ENCODE measurements at regions not wholly inside any gene's neighbourhood (a gene's known extent, or its start where the extent isn't known, plus 50 kb on each side); places are given as distances from the start of the nearest gene placed in this dataset.

DNA sequence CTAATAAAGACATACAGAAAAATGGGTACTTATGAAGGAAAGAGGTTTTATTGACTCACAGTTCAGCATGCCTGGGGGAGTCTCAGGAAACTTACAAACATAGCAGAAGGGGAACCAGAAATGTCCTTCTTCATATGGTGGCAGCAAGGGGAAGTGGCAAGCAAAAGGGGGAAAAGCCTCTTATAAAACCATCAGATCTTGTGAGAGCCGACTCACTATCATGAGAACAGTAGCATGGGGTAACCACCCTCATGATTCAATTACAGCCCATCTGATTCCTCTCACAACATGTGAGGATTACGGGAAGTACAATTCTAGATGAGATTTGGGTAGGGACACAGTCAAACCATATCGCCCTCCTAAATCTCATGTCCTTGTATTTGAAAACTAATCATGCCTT, 1305.4 kb upstream of the SORCS1 start:
- in situ Hi-C loops (cut with HindIII; ENCODE audit: low sequenced_read_pairs), result no loop called here

DNA sequence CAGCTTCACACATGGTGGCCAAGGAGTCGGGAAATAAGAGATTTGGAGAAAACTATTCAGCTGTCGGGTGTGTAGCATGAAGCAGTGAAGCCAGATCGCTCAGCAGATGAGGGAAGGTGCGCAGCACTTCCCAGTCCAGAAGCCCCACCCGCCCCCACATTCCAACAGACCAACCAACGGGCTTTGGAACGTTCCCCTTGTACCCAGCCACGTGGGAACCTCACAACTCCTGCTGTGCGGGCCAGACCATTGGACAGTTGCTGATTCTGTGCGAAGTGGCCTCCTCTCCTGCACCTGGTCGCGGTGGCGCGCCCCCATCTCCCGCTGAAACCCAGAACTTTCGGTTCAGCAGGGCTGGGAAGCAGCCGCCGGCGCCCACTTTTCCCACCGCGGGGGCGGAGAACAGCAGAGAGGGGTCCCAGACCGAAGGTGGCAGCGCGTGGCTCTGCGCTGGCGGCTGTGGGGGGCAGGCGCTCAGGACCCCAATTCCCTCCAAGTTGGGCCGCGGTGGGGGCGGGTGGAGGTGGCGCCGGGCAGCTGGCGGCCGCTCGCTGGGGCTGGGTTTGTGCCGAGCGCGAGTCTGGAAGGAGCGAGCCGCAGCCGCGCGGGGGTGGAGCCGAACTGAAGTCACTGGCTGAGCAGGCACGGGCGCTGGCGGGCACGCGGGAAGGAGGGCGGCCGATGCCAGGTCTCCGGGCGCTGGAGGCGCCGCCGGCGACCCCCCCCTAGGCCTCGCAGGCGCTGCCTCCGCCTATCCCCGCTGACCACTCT, 1301.5 kb upstream of the SORCS1 start:
- in situ Hi-C loops (cut with HindIII; ENCODE audit: low sequenced_read_pairs), result no loop called here

DNA sequence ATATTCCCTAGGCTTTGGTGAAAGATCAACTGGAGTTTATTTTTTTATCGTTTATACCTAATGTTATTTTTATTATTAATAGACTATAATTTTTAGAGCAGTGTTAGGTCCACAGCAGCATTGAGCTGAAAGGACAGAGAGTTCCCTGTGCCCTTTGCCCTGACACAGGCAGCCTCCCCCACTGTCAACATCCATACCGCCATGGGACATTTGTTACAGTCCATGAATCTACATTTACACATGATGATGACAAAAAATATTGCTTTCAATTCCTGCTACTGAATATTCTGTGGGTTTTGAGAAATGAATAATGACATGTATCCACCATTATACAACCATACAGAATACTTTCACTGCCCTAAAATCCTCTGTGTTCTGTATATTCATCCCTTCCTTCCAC, 1297.5 kb upstream of the SORCS1 start:
- in situ Hi-C loops (cut with HindIII; ENCODE audit: low sequenced_read_pairs), result no loop called here

DNA sequence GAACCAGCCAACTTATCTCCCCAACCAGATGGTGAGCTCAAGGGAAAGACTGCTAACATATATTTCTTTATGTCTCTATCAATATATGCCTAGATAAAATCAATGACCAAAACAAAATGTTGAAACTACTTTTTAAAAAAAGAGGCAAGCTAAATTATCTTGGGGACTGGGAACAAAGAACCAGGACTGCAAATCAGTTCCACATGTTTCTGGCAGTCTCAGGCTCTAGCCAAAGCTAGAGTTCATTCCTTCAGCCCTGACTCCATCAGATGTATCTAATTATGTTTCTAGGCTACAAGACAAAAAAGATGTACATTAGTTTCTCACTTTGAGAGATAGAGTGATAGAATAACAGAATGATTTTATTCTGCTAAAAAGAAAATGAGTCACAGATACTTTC, 1290.3 kb upstream of the SORCS1 start:
- in situ Hi-C loops (cut with HindIII; ENCODE audit: low sequenced_read_pairs), result no loop called here

GRCh38 chr10:108454224-108454623, 1289.7 kb upstream of the SORCS1 start:
- in situ Hi-C loops (cut with HindIII; ENCODE audit: low sequenced_read_pairs), result no loop called here

- in situ Hi-C loops (cut with HindIII; ENCODE audit: low sequenced_read_pairs), result no loop called here
Observed at GRCh38 chr10:108453166-108453565, 1288.7 kb upstream of the SORCS1 start.

DNA sequence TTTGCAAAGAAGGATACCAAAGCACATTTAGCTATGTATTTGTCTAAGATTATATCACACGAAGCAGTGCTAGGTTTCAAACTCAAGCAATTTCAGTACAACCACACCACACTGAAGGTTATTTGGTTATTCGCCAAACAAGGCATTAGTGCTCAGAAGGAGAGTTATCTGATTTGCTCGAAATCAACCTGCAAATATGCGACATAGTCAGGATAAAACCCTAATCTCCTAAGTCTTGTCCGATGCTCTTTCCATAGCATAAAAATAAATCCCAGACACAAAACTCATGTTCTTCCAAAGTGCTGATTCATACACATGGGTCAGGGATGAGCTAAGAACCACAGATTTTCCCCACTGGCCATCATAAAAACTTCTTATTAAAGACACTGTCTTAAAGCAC, 1288.0 kb upstream of the SORCS1 start:
- in situ Hi-C loops (cut with HindIII; ENCODE audit: low sequenced_read_pairs), result no loop called here

- in situ Hi-C loops (cut with HindIII; ENCODE audit: low sequenced_read_pairs), result no loop called here
Observed at GRCh38 chr10:108450280-108450679, 1285.8 kb upstream of the SORCS1 start.

- in situ Hi-C loops (cut with HindIII; ENCODE audit: low sequenced_read_pairs), result no loop called here
Observed at GRCh38 chr10:108445746-108446145, 1281.2 kb upstream of the SORCS1 start.

GRCh38 chr10:108443636-108444035, 1279.1 kb upstream of the SORCS1 start:
- in situ Hi-C loops (cut with HindIII; ENCODE audit: low sequenced_read_pairs), result no loop called here

DNA sequence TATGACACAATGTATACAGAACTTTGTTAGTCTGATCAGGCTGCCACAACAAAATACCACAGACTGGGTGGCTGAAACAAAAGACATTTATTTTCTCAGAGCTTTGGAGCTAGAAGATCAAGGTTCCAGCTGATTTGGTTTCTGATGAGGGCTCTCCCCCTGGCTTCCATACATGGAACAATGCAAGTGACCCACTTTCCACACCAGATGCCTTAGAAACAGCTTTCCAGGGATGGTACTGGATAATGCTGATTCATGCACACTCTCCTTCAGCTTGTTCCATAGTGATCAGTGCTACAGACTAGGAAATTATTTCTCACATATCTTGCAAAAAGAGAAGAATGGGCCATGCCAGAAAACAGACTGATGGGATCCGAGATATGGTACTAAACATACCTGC, 1274.9 kb upstream of the SORCS1 start:
- in situ Hi-C loops (cut with HindIII; ENCODE audit: low sequenced_read_pairs), result no loop called here

- in situ Hi-C loops (cut with HindIII; ENCODE audit: low sequenced_read_pairs), result no loop called here
Observed at GRCh38 chr10:108436096-108436495, 1271.6 kb upstream of the SORCS1 start.

DNA sequence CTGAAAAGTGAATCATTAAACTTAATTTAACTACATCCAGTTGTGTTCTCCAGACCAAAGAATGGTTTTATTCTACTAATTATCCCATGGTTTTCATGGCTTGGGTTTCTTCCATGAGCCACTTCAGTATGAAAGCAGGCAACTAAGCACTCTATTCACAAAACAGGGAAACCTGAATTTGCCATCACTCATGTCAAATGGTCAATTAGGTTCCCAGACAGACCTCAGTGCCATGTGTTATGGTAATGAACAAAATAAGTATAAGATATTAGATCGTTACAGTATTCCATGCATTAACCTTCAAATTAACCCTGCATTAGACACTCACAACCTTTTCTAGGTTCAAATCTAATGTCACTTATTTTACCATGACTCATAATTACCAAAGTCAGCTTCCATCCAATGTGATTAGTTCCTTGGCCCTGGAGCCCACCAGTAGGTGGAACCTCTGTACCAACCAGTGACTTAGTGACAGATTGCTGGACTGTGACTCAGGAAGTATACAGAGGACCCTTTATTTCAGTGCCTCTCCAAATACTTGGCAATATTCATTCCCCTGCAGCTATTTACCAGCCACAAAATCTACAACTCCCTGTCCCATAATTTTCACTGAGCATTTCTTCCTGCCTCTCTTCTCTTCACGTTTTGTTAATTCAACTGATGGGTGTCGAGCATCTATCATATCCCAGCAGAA, 1270.2 kb upstream of the SORCS1 start:
- in situ Hi-C loops (cut with HindIII; ENCODE audit: low sequenced_read_pairs), result no loop called here

GRCh38 chr10:108427146-108427545, 1262.6 kb upstream of the SORCS1 start:
- in situ Hi-C loops (cut with HindIII; ENCODE audit: low sequenced_read_pairs), result no loop called here

DNA sequence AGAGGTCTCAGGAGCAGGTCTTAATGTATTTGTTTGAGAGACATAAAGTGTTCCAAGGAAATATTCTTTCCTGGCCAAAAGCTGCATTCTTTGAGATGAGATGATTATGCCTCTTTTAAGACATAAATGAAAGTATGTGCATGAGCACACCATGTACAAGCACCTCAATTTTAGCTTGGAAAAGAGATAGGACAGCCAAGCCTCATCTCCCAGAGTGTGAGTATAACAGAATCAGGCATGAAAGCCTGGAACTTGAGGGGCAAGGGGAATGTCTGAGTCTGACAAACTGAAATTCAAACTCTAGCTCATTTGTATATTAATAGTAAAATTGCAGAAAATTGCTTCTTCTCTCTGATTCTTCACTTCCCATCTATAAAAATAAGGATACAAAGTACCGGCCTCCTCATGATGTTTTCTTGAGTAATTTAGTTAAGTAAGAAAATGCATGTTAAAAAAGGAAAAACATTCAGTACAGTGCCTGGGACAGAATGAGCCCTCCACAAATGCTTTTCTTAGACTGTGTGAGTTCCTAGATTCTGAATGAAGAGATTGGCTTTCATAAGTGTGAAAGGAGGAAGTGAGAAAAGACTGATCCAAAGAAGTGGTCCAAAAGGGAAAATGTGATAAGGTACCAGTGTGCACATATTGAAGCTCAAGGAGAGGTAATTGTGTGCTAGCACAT, 1260.9 kb upstream of the SORCS1 start:
- in situ Hi-C loops (cut with HindIII; ENCODE audit: low sequenced_read_pairs), result no loop called here

- in situ Hi-C loops (cut with HindIII; ENCODE audit: low sequenced_read_pairs), result no loop called here
Observed at GRCh38 chr10:108424656-108425055, 1260.2 kb upstream of the SORCS1 start.

DNA sequence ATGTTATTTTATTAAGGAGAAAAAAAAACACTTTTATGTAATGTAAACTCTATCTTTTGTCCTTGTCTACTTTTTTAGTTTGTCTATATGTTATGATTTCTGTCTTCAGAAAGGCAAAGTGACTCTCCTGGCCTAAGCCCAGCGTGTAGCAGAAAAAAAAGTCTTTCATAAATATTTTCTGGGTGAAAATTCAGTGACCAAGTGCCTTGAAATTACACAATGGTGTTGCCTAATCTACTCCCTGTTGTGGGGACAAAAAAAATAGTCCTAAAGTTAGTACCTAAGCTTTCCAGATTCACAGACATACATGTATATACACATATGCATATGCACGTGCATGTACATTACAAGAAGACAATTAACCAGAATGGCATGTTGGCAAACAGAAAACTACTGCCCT, 1257.8 kb upstream of the SORCS1 start:
- in situ Hi-C loops (cut with HindIII; ENCODE audit: low sequenced_read_pairs), result no loop called here

GRCh38 chr10:108421266-108421665, 1256.8 kb upstream of the SORCS1 start:
- in situ Hi-C loops (cut with HindIII; ENCODE audit: low sequenced_read_pairs), result no loop called here

GRCh38 chr10:108413954-108414353, 1249.4 kb upstream of the SORCS1 start:
- in situ Hi-C loops (cut with HindIII; ENCODE audit: low sequenced_read_pairs), result no loop called here

DNA sequence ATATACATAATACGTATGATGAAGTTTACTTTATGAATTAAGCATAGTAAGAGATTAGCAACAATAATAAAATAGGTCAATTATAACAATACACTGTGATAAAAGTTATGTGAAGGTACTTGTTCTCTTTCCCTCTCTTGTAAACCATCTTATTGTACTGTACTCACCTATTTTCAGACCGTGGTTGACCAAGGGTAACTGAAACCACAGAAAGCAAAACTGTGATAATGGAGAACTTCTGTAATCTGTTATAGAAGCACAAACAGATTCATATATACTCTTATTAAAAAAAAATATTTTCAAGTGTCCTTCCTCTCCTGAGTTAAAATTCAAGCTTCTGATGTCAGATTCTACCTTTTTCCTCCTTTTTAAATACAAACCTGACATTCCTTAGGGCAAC, 1247.8 kb upstream of the SORCS1 start:
- in situ Hi-C loops (cut with HindIII; ENCODE audit: low sequenced_read_pairs), result no loop called here

- in situ Hi-C loops (cut with HindIII; ENCODE audit: low sequenced_read_pairs), result no loop called here
Observed at GRCh38 chr10:108411894-108412293, 1247.4 kb upstream of the SORCS1 start.

DNA sequence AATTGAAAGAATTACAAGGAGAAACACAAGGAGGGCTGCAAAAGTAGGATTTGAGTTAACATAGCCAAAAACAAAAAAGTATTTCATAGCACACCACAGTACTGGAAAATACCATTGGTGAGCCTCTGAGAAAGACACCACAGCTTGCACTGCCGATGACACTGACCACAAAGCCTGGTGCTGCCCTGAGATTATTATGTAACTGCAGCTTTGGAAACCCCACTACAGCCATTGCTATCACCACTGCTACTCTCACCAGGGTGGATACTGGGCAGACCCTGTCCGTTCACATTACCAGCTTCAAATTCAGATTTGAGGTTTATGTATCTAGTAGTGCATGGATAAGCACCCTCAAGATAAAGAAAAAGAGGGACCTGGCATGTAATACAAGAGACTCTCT, 1246.7 kb upstream of the SORCS1 start:
- in situ Hi-C loops (cut with HindIII; ENCODE audit: low sequenced_read_pairs), result no loop called here

All from DLD1 (cell line).